ENCODE measurements at regions not wholly inside any gene's neighbourhood (a gene's known extent, or its start where the extent isn't known, plus 50 kb on each side); places are given as distances from the start of the nearest gene placed in this dataset.
"Not testable (repeated sequence)": the region's sequence is repeated elsewhere in the genome, so short reads cannot be mapped to it uniquely, and the experiment has no call there.

GRCh38 chrX:40893251-40893910 is 158.0 kb upstream of the MED14 start:
- DNase-seq, result no peak

GRCh38 chrX:40895246-40895645 is 159.9 kb upstream of the MED14 start:
- DNase-seq, result no peak

GRCh38 chrX:40897718-40898270 is 162.5 kb upstream of the MED14 start:
- DNase-seq, result no peak

- not testable (repeated sequence) for DNase-seq
Observed at GRCh38 chrX:40904739-40905138, 169.4 kb upstream of the MED14 start.

- DNase-seq, result no peak
Observed at GRCh38 chrX:40908026-40908425, 172.7 kb upstream of the MED14 start.

- DNase-seq, result no peak
Observed at GRCh38 chrX:40908857-40909475, 173.6 kb upstream of the MED14 start.

GRCh38 chrX:40912166-40912565 is 173.1 kb upstream of the USP9X start:
- no peak for DNase-seq

GRCh38 chrX:40912576-40912975 is 172.7 kb upstream of the USP9X start:
- no peak for DNase-seq

- no peak for DNase-seq
Observed at GRCh38 chrX:40920351-40920750, 164.9 kb upstream of the USP9X start.

- DNase-seq, result no peak
Observed at GRCh38 chrX:40922307-40922706, 162.9 kb upstream of the USP9X start.

GRCh38 chrX:40926739-40927427 is 158.4 kb upstream of the USP9X start:
- DNase-seq, result not testable (repeated sequence)

GRCh38 chrX:40928076-40928475 is 157.2 kb upstream of the USP9X start:
- no peak for DNase-seq

GRCh38 chrX:40931921-40932320 is 153.3 kb upstream of the USP9X start:
- DNase-seq, result no peak

- DNase-seq, result no peak
Observed at GRCh38 chrX:40933132-40933705, 152.0 kb upstream of the USP9X start.

GRCh38 chrX:40933706-40934425 is 151.4 kb upstream of the USP9X start:
- no peak for DNase-seq

GRCh38 chrX:40936827-40937226 is 148.4 kb upstream of the USP9X start:
- no peak for DNase-seq

- no peak for DNase-seq
Observed at GRCh38 chrX:40938423-40938822, 146.8 kb upstream of the USP9X start.

GRCh38 chrX:40943093-40943641 is 142.1 kb upstream of the USP9X start:
- DNase-seq, result no peak

- DNase-seq, result no peak
Observed at GRCh38 chrX:40945361-40945713, 139.9 kb upstream of the USP9X start.

- DNase-seq, result no peak
Observed at GRCh38 chrX:40947276-40947675, 138.0 kb upstream of the USP9X start.

GRCh38 chrX:40949071-40949470 is 136.2 kb upstream of the USP9X start:
- no peak for DNase-seq

GRCh38 chrX:40950546-40950945 is 134.7 kb upstream of the USP9X start:
- no peak for DNase-seq

- DNase-seq, result not testable (repeated sequence)
Observed at GRCh38 chrX:40951407-40951806, 133.8 kb upstream of the USP9X start.

All from stimulated activated naive CD4-positive, alpha-beta T cell treated with Interleukin-2 at 50 U/mL for 16 hours (primary cell).